Renal pelvis (tissue), 1 donor: ENCODE measurements at regions not wholly inside any gene's neighbourhood (a gene's known extent, or its start where the extent isn't known, plus 50 kb on each side); places are given as distances from the start of the nearest gene placed in this dataset.
A peak's percentile ranks its signal among the peaks of the same experiment; 100 is the strongest.
"Not testable (repeated sequence)": the region's sequence is repeated elsewhere in the genome, so short reads cannot be mapped to it uniquely, and the experiment has no call there.

Source experiments
- DNase-seq: peaks from one replicate; pipeline ENCODE4 v3.0.0-alpha.2; 2013

DNA sequence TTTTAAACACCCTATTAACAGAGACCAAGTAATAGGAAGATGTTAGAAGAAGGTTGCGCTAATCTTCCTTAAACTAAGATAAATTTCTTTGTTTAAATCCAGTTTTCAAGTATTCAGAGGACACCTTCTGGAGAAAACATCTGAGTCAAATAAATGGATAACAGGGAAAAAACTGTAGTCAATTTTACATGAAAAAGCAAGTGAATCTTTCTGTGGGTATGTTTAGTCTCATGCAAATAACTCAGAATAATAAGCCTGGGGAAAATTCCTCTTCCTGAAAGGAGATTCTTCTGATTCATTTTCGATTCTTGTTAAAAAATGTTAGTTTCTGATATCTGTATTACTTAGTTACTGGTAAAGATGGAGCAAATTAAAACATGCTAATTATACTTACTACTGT lies 145.5 kb downstream of the CTH start:
- no peak for DNase-seq

DNA sequence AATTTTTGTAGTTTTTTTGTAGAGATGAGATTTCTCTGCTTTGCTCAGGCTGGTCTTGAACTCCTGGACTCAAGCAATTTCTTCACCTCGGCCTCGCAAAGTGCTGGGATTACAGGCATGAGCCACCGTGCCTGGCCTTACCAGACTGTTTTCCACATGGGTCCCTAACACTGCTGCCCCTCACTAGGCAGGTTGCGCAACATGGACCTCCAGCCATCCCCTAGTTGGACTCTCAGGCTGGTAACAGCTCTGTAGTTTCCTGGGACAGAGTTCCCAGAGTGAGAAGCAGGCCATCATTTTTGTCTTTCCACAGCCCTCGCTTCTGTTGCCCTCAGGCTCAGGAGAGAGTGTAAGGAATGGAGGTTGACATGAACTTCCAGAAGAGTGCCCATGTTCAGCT lies 156.1 kb downstream of the CTH start:
- no peak for DNase-seq

DNA sequence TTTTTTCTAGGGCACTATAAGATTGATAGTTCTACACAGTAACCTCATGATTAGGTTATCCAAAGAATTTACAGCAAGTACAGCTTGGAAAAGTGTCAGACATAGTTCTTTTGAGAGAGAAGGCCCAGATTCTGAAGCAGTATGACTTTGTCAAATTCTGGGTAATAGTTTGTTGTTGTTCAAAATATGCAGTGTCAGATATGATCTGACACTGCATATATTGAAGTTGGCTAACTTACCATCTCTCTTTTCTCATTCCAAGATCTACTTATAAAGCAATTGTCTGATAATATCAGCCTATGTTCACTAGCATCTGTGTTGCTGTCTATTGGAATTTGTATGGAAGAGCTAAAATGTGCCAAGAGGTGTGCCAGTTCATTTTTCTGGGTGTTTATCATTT lies 160.1 kb downstream of the CTH start:
- DNase-seq = no peak

DNA sequence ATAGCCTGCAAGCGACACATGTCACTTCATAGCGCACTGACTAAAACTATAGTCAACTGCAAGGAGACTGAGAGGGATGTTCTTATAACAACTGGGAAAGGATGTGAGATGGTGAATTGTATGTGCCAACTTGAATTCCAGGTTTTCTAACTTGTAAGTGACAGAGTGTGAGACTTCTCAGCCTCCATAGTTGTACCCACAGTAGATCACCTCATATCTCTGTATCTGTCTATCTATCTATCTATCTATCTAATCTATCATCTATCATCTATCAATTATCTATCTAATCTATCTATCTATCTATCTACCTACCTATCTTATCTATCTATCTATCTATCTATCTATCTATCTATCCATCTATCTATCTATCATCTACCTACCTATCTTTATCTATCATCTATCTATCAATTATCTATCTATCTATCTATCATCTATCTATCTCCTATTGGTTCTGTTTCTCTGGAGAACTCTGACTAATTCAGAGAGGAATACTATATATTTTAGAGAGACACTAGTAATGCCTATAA lies 162.3 kb downstream of the CTH start:
- no peak for DNase-seq

DNA sequence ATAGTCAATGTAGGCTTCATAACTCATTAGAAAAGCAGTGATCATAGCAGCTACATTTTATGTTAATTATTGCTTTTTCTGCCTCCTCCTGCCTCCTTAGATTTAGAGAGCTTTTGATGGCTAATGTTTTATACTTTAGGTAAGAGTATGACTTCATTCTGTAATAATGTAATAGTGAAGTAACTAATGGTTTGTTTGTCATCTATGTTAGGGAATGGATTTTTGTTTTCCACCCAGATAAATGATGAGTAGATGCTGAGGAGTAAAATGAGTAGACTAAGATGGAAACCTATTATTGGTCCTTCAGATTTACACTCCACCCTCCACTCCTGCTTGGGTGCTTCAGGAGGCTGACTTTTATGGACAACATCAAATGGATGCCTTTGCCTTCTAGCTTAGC lies 170.6 kb downstream of the CTH start:
- no peak for DNase-seq

DNA sequence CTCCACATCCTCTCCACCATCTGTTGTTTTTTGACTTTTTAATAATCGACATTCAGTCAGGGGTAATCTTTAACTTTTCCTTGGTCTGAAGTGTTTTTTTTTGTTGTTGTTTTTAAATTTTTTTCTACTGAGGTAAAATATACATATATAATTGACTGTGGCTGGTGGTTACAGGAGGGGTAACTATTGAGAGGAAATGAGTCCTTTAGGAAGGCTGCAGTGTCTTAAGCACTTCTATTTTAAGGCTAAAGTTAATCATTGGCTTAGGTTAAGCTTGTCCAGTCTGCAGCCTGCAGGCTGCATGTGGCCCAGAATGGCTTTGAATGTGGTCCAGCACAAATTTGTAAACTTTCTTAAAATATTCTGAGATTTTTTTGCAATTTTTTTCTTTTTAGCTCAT lies 172.5 kb downstream of the CTH start:
- no peak for DNase-seq

DNA sequence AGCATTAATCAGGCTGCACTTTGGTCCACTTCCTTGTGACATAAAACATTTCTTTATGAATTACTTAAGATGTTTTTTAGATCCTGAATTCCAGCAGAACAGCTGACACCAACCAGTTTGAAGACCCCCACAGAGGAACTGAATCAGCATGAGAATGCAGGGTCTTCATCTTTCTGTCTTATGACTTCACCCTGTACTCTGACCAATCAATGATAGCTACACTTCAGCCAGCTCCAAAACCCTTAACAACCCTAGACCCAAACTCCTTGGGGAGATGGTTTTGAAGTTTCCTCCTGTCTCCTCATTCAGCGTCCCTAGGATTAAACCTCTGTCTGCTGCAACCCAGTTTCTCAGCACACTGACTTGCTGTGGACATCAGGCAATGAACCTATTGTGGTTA lies 175.0 kb downstream of the CTH start:
- no peak for DNase-seq

DNA sequence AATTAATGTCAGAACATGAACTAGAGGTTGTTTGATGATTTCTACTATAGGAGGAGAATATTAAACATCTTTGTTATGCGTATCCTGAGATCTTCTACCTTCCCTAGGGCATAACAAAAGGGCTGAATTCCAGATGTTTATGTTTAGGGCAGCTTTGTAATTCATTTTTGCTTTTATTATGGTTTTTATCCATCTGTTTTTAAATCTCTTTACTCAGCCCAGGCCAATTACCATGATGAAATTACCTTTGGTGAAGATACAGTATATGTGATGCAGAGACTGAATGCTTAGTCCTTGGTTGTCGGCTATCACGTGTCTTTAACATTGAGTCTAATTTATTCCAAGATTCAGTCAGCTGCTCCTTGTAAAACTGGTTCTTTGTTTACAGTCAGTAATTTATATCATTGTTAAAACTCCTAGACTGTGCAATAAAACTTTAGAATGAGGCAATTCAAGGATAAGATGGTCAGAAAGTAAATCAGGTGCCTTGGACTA lies 176.9 kb downstream of the CTH start:
- DNase-seq = no peak

DNA sequence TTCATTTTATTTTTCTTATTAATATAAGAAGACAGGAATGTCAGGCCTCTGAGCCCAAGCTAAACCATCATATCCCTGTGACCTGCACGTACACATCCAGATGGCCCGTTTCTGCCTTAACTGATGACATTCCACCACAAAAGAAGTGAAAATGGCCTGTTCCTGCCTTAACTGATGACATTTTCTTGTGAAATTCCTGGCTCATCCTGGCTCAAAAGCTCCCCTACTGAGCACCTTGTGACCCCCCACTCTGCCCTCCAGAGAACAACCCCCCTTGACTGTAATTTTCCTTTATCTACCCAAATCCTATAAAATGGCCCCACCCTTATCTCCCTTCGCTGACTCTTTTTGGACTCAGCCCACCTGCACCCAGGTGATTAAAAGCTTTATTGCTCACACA lies 182.5 kb downstream of the CTH start:
- DNase-seq = not testable (repeated sequence)

DNA sequence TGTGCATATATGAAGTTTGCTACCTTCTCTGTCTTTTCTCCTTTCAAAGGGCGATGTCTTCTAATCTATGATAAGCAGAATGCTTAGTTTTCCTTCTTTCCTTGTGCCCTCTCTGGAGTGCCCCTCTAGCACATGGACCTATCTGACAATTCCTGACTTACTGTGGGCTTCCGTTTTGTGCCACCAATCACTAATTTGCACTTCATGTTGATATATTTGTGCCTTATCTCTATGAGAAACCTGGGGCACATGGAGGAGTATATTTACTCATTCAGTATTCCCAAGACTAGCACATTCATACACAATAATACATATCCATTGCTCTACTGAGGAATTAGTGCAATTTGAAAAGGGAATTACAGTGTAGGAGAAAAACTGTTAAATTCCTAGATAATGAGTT lies 197.7 kb downstream of the CTH start:
- DNase-seq = no peak

DNA sequence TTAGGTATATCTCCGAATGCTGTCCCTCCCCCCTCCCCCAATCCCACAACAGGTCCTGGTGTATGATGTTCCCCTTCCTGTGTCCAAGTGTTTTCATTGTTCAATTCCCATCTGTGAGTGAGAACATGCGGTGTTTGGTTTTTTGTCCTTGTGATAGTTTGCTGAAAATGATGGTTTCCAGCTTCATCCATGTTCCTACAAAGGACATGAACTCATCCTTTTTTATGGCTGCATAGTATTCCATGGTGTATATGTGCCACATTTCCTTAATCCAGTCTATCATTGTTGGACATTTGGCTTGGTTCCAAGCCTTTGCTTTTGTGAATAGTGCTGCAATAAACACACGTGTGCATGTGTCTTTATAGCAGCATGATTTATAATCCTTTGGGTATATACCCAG lies 199.1 kb downstream of the CTH start:
- not testable (repeated sequence) for DNase-seq

DNA sequence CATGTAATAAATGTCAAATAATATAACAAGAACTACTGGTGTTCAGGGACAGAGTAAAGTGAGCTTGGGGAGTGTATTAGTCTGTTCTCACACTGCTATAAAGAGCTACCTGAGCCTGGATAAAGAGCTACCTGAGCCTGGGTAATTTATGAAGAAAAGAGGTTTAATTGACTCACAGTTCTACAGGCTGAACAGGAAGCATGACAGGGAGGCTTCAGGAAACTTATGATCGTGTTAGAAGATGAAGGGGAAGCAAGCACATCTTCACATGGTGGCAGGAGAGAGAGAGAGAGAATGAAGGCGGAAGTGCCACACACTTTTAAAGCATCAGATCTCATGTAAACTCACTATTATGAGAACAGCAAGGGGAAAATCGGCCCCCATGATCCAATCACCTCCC lies 205.9 kb downstream of the CTH start:
- DNase-seq = no peak

DNA sequence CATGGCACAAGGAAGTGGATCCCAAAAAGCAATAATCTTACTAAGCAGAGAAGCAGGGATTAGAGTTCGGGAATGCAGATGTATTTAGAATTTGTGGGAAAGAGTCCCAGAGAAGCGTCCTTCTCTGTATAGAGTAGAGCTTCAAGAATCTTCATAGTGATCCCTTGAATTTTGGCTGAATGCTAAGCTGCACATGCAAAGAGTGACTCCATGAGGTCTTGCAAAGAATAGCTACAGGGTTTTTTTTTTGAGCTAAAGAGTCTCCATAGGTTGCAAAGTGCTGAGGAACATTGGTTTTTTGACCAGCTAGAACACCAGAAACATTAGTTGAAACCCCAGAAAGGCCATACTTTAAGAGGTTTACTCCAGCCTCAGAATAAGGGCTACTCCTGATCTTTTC lies 206.7 kb downstream of the CTH start:
- DNase-seq = no peak

DNA sequence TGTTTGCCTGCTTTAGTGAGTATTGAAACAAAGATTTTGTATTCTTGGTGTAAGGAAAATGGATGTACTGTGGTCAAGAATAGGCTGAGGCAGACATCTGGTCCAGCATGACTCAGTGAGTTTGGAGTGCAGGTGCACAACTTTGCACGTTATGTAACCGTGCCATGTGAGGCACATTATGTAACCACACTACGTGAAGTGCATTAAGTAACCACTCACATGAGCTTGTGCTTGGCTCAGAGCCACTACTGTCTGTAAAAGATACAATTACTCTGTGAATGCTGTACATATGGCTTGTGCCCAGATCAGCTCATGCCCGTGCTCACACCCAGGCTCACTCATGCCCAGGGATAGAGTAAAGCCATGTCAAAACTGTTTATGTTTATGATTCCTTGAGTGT lies 216.8 kb downstream of the CTH start:
- DNase-seq = no peak

DNA sequence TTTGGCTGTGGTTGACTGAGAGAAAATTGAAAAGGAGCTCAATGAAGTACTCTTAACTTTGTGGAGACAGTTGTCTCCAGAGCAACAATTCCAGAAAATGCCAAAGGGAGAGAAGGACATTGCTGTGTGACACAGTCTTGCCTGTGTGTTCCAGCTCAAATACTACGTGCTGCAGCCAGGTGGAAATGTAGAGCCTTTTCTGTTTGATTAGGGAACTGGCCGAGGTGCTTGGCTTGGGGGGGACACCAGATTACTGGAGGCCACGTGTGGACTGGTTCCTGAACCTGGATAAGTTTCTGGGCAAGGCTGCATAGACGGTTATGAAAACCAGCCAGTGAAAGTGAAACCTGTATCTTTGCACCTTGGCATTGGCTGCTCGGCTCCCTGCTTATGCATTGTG lies 217.9 kb downstream of the CTH start:
- no peak for DNase-seq

DNA sequence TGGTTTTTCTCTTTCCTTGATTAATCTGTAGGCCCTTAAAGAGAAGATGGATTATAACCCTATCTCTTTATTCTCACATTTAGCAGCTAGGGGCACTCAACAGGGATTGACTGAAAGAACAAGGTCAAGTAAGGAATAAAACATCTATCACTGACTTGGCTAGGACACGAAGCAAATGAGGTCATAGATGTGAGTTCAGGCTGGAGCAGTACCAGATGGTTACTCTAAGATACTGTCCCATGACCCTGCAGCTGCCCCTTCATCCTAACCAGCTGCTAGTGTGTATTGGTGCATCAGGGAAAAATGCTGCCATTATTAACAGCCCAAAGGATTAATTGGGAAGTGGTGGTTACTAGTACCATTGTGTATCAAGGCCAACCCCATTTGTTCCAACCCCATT lies 221.9 kb downstream of the CTH start:
- no peak for DNase-seq

DNA sequence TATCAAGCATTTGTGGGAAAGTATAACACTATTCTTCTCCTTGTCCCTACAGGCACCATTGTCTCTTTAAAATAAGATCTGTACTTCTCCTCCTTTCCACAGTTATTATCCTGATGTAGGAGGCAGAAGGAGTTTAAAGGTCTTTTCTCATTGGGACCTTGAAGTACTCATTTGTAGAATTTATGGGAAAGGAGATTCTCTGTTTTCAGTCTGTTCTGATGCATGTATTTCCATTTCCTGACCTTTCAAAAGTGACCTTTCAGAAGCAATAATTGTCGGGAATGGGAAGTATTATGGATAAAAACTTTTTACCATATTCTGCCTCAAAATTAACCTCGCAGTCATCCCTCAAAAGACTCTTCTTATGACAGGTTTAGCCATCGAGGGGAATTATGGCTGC lies 224.8 kb downstream of the CTH start:
- DNase-seq = no peak

DNA sequence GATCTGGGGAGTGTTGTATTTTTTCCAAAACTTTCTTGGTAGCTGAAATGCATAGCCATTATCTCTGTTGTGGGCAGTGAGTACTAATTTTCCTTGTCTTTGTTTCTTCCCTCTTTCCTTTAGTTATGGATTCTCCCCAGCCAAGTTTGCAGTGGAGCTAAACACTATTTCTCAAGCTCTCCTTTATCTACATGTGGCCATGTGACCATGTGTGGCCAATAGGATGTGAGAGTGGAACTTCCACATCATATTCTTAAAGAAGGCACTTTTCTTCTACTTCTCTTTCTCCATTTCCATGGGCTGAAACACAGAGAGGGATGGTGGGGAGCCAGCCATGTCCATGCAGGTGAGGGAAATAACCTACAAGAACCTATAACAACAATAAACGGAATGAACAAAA lies 230.8 kb downstream of the CTH start:
- no peak for DNase-seq

DNA sequence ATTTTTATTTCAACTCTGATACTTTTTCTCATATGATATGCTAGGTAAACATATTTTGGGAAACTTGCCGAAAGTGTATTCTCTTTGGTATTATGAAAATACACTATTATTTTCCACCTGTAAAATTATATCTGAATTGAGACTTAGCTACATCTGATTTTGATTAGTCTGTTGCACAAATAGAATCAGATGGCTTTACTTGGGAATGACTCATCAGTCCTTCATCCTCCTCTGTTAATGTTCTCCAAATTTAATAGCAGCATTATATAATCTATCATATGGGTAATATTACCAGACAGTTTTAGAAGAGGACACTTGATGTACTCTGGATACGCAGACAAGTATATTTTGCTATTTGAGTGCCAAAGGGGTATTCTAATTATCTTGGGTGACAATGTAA lies 245.3 kb downstream of the CTH start:
- no peak for DNase-seq

DNA sequence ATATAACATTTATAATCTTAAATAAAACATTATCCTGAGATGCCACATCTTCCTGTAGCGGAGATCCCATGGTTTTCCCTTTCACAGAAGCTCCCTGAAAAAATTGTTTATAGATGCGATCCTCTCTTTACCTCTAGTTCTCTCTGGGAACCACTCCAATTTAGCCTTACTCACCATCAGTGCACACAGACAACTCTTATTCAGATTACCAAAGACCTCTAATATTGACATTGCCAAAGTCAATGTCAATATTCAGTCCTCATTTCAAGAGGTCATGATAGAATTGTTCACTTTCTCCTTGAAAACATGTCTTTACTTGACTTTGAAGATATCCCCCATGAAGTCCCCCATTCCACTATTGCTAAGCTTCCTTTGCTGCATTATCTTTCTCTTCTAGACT lies 248.8 kb downstream of the CTH start:
- no peak for DNase-seq

DNA sequence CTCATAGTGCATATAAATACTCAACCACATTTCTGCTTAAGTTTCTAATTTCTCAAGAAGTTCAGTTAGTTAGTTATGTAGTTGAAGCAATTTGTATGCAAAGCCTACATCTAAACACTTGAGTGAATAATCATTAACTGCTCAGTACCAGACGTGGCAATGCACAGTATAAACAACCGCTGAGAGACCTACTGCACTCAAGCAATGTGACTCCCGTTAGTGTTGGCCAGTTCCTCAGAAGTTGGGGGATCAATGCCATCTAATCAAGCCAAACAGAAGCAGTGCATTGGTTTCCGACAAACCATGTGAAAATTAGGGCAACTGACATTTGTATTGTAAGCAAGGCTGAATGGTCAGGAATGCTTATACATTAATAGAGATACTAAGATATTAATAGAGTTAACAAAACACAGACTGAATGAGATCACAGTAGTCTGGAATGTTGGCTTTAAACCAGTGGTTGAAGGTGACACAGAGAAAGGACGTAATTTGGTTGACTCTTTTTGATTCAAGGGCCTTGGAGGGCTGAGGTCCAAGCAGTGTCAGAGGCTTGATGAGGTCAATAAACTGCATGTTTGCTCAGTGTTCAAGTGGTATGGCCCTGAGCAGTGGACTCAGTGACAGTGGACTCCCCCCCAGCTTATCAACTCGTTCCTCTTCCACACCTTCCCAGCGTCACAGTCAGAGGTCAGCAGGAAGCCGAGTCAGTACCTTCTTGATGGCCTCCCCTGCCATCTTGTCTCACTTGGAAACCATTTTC lies 255.5 kb downstream of the CTH start:
- peak; percentile 15 for DNase-seq

DNA sequence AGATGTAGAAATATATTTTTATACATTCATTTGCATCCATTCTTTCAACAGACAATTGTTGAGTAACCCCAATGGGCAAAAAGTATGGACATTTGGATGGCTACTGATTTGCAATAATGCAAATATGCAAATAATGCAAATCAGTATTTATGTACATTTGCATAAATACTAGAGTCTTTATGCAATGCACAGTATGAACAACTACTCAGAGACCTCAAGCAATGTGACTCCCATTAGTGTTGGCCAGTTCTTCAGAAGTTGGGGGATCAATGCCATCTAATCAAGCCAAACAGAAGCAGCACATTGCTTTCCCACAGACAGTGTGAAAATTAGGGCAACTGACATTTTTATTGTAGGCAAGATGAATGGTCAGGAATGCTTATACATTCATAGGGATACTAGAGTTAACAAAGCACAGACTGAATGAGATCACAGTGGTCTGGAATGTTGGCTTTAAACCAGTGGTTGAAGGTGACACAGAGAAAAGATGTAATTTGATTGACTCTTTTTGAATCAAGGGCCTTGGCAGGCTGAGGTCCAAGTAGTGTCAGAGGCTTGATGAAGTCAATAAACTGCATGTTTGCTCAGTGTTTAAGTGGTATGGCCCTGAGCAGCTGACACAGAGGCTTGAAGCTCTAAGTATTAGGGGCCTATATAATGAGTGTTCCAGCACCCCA lies 256.6 kb downstream of the CTH start:
- DNase-seq = no peak

DNA sequence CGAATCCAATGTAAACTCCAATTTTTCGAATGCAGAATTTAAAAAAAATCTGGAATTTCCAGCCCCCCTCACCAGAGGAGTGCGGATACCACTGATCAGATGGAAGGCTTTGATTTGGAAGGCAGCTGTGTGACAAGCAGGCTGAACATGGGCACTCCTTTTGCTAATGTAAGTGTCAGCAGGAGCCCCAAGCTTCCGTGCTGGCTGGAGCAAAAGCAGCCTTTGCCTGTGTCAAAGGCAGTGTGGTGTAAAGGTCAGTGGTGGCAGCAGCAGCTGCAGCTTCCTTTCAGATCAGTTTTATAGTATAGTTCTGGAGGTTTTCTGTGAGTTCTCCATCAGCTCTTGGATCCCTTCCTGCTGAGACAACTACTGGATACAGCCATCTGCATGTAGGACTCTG lies 259.9 kb downstream of the CTH start:
- DNase-seq = no peak

DNA sequence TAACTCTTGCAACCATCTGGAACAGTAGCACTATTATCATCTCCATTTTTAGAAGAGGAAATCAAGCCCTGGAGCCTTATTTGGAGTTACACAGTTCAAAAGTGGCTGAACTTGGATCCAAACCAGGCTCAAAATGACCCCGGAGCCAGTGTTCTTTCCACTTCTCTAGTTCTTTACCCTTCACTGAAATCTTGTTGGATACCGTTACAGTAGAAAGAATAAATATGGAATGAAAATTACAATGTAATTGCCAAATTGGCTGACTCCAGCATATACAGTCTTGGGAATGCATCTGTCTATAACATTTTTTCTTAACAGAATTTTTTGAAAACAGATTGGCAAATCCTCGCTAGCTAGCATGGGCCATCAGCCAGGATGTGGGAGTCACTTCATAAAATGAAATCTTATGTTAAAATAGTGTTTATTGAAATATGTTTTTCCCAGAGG lies 261.4 kb downstream of the CTH start:
- DNase-seq = no peak
